ENCODE measurements at regions not wholly inside any gene's neighbourhood (a gene's known extent, or its start where the extent isn't known, plus 50 kb on each side); places are given as distances from the start of the nearest gene placed in this dataset.

GRCh38 chr2:67792681-67793091, 270.1 kb downstream of the C1D start:
- Histone ChIP-seq H3K9me3 (ENCODE audit: low read depth, low read length, poor library complexity, severe bottlenecking) (no peaks in the 10 kb centered on the region), H3K4me3 (ENCODE audit: low read depth, low read length, poor library complexity, severe bottlenecking) (no peak overlapping the region), H3K4me1 (ENCODE audit: insufficient read depth, low read length, poor library complexity, severe bottlenecking) (peaks cover 7% of the 10 kb centered on the region), H3K36me3 (ENCODE audit: insufficient read depth, low read length, poor library complexity, severe bottlenecking) (no peaks in the 10 kb centered on the region), H3K27me3 (replicated peaks; ENCODE audit: insufficient read depth, low read depth, low read length, poor library complexity) (no peaks in the 10 kb centered on the region), H3K27ac (ENCODE audit: low read depth, low read length, poor library complexity, severe bottlenecking) (no peak overlapping the region)
- ChIA-PET CTCF (no interaction called here), POLR2A (ENCODE audit: low non-redundant PET) (no interaction called here)
- DNase-seq (ENCODE audit: low spot score), result no peak
- TF ChIP-seq EZH2 (IDR thresholded peaks at IDR 0.05; ENCODE audit: borderline replicate concordance, low read depth, low read length, poor library complexity, severe bottlenecking) (no peak), CTCF (conservative IDR thresholded peaks at IDR 0.05; ENCODE audit: low read depth, low read length) (no peak)
- intact Hi-C loops (cut with micrococcal nuclease; ENCODE audit: unreplicated experiment), result no loop called here
- no TSS peak for BruUV-seq (replicated peaks)

GRCh38 chr2:67797801-67798540, 264.8 kb downstream of the C1D start:
- intact Hi-C loops (cut with micrococcal nuclease; ENCODE audit: unreplicated experiment), result no loop called here
- H3K4me1 ChIP-seq (ENCODE audit: insufficient read depth, low read length, poor library complexity, severe bottlenecking), result peaks cover 27% of the 10 kb centered on the region
- no TSS peak for BruUV-seq (replicated peaks)
- no peaks in the 10 kb centered on the region for H3K36me3 ChIP-seq (ENCODE audit: insufficient read depth, low read length, poor library complexity, severe bottlenecking)
- H3K27ac ChIP-seq (ENCODE audit: low read depth, low read length, poor library complexity, severe bottlenecking), result peak overlapping the region; percentile 71
- ChIA-PET CTCF (no interaction called here), POLR2A (ENCODE audit: low non-redundant PET) (no interaction called here)
- H3K4me3 ChIP-seq (ENCODE audit: low read depth, low read length, poor library complexity, severe bottlenecking), result no peak overlapping the region
- no peaks in the 10 kb centered on the region for H3K9me3 ChIP-seq (ENCODE audit: low read depth, low read length, poor library complexity, severe bottlenecking)
- H3K27me3 ChIP-seq (replicated peaks; ENCODE audit: insufficient read depth, low read depth, low read length, poor library complexity), result no peaks in the 10 kb centered on the region
- TF ChIP-seq CTCF (conservative IDR thresholded peaks at IDR 0.05; ENCODE audit: low read depth, low read length), result no peak
- no peak for TF ChIP-seq EZH2 (IDR thresholded peaks at IDR 0.05; ENCODE audit: borderline replicate concordance, low read depth, low read length, poor library complexity, severe bottlenecking)
- DNase-seq (ENCODE audit: low spot score), result peak; percentile 57

- intact Hi-C loops (cut with micrococcal nuclease; ENCODE audit: unreplicated experiment), result no loop called here
- peak overlapping the region; percentile 71 for H3K27ac ChIP-seq (ENCODE audit: low read depth, low read length, poor library complexity, severe bottlenecking)
Observed at GRCh38 chr2:67798541-67799160, 264.2 kb downstream of the C1D start.

More at GRCh38 chr2:67798541-67799160, 264.2 kb downstream of the C1D start:
- no TSS peak for BruUV-seq (replicated peaks)
- H3K36me3 ChIP-seq (ENCODE audit: insufficient read depth, low read length, poor library complexity, severe bottlenecking), result no peaks in the 10 kb centered on the region
- H3K4me1 ChIP-seq (ENCODE audit: insufficient read depth, low read length, poor library complexity, severe bottlenecking), result peaks cover 27% of the 10 kb centered on the region
- H3K27me3 ChIP-seq (replicated peaks; ENCODE audit: insufficient read depth, low read depth, low read length, poor library complexity), result no peaks in the 10 kb centered on the region
- CTCF ChIA-PET, result no interaction called here
- peak; percentile 87 for DNase-seq (ENCODE audit: low spot score)
- POLR2A ChIA-PET (ENCODE audit: low non-redundant PET), result no interaction called here
- no peak overlapping the region for H3K4me3 ChIP-seq (ENCODE audit: low read depth, low read length, poor library complexity, severe bottlenecking)
- H3K9me3 ChIP-seq (ENCODE audit: low read depth, low read length, poor library complexity, severe bottlenecking), result no peaks in the 10 kb centered on the region
- no peak for TF ChIP-seq EZH2 (IDR thresholded peaks at IDR 0.05; ENCODE audit: borderline replicate concordance, low read depth, low read length, poor library complexity, severe bottlenecking)
- no peak for TF ChIP-seq CTCF (conservative IDR thresholded peaks at IDR 0.05; ENCODE audit: low read depth, low read length)
